Glutamatergic neuron (in vitro differentiated cells): ENCODE measurements at regions not wholly inside any gene's neighbourhood (a gene's known extent, or its start where the extent isn't known, plus 50 kb on each side); places are given as distances from the start of the nearest gene placed in this dataset.

Experiments used
- DNase-seq: peaks from one replicate; pipeline ENCODE4 v3.0.0; 2022
- H3K27ac Mint-ChIP-seq: one replicate; pipeline ENCODE4 v1.8.0; 2020; ENCODE audit warnings: mild to moderate bottlenecking, mixed read lengths, inconsistent platforms; ENCODE audit not compliant: unreplicated experiment
- H3K27me3 Mint-ChIP-seq: one replicate; pipeline ENCODE4 v1.8.0; 2020; ENCODE audit warnings: mild to moderate bottlenecking, moderate library complexity, mixed read lengths, inconsistent platforms; ENCODE audit not compliant: unreplicated experiment
- H3K36me3 Mint-ChIP-seq: one replicate; pipeline ENCODE4 v1.8.0; 2020; ENCODE audit warnings: mild to moderate bottlenecking, mixed read lengths, inconsistent platforms; ENCODE audit not compliant: unreplicated experiment
- H3K4me1 Mint-ChIP-seq: one replicate; pipeline ENCODE4 v1.8.0; 2020; ENCODE audit warnings: mild to moderate bottlenecking, low read depth, mixed read lengths, inconsistent platforms; ENCODE audit not compliant: unreplicated experiment
- H3K4me3 Mint-ChIP-seq: one replicate; pipeline ENCODE4 v1.8.0; 2020; ENCODE audit warnings: mild to moderate bottlenecking, mixed read lengths, inconsistent platforms; ENCODE audit not compliant: unreplicated experiment
- H3K9me3 Mint-ChIP-seq: one replicate; pipeline ENCODE4 v1.8.0; 2020; ENCODE audit warnings: mild to moderate bottlenecking, moderate library complexity, mixed read lengths, inconsistent platforms; ENCODE audit not compliant: unreplicated experiment
- TF ChIP-seq, protein P1 (sequence below): fragments of 200-600 bp; sonication (generic); IDR thresholded peaks from one replicate; pipeline ENCODE4 v1.5.0; 2021; ENCODE audit not compliant: partially characterized antibody, unreplicated experiment

DNA sequence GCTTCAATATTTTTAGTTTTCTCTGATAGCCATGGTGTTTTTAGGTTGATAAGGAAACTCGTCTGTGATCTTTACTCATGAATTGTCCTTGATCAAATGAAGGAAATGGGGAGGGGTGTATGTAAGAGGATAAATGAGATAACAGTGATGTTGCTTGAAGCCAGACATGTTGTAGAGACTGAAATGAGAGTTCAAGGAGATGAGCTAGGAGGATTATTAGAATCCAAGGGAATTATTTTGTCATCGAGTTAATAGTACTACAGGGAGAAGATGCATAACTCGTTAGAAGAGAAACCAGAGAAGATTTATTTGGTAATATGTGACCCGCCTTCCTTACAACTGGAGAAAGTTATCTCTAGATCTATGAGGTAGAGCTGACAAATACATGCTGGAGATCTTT is 371.3 kb upstream of the DDHD1 start:
- Mint-ChIP-seq H3K36me3 (no peaks in the 10 kb centered on the region), H3K4me1 (no peaks in the 10 kb centered on the region)

DNA sequence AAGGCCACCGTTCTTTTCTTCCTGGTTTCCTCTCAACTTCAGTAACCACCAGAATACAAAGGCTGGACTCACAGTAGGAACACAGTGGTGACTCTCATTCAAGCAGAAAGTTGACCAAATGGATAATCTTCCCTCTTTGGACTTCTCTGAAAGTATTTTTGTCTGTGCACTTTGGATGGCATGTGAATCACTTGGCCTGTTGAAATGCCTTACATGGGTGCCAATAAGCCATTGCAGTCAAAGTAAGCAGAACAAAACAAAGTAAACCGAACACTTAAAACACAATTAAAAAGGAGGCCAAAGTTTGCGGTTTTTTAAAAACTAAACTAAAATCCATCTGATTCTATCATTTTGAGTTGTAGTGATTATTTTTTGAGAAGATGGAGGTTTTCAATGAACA is 370.1 kb upstream of the DDHD1 start:
- Mint-ChIP-seq H3K27ac (no peak overlapping the region), H3K36me3 (no peaks in the 10 kb centered on the region), H3K27me3 (peaks cover 1% of the 10 kb centered on the region), H3K4me1 (no peaks in the 10 kb centered on the region), H3K4me3 (no peak overlapping the region), H3K9me3 (no peaks in the 10 kb centered on the region)
- TF ChIP-seq, protein P1, sequence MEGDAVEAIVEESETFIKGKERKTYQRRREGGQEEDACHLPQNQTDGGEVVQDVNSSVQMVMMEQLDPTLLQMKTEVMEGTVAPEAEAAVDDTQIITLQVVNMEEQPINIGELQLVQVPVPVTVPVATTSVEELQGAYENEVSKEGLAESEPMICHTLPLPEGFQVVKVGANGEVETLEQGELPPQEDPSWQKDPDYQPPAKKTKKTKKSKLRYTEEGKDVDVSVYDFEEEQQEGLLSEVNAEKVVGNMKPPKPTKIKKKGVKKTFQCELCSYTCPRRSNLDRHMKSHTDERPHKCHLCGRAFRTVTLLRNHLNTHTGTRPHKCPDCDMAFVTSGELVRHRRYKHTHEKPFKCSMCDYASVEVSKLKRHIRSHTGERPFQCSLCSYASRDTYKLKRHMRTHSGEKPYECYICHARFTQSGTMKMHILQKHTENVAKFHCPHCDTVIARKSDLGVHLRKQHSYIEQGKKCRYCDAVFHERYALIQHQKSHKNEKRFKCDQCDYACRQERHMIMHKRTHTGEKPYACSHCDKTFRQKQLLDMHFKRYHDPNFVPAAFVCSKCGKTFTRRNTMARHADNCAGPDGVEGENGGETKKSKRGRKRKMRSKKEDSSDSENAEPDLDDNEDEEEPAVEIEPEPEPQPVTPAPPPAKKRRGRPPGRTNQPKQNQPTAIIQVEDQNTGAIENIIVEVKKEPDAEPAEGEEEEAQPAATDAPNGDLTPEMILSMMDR = no peak
- DNase-seq = no peak

More for the DNA sequence above, 371.3 kb upstream of the DDHD1 start:
- no peaks in the 10 kb centered on the region for H3K9me3 Mint-ChIP-seq
- H3K27me3 Mint-ChIP-seq = peaks cover 1% of the 10 kb centered on the region
- no peak overlapping the region for H3K4me3 Mint-ChIP-seq
- no peak overlapping the region for H3K27ac Mint-ChIP-seq
- TF ChIP-seq, protein P1 = no peak
- DNase-seq = no peak

DNA sequence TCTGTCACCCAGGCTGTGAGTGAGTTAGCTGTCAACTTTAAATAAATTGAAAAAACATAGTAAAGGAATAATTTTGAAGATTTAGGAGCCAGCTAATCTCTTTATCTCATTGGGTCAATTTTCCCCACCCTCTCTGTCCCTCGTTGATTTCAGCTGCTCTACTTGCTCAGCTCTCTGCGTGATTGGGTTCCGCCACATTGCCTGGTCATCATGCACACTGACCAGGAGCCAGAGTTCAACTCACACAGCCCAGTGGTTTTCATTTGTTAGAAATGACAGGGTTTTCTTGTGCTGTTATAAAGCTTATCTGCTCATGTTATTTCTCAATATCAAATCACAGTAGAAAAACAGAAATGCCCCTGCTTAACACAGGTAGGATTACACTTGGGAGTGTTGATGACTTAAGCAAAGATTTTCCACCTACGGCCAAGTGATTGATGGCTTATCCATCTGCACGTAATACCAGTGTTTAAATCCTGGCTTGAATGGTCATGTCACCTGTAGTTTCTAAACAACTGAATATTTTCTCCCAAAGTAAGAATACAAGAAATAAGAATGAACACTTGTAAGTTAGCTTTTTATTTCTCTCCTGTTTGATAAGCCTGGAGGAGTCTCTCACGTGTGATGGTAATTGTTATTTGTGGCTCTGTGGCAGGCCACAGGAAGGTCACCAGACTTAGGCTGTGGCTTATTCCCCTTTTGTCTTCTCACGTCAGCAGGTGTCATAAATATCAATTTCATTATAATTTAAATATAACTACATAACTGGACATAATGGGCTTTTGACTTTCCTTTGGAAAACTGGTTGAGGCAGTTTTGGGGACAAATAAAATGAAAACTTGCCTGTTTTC is 367.2 kb upstream of the DDHD1 start:
- no peak for DNase-seq
- H3K4me1 Mint-ChIP-seq = no peaks in the 10 kb centered on the region
- no peak overlapping the region for H3K4me3 Mint-ChIP-seq
- H3K36me3 Mint-ChIP-seq = no peaks in the 10 kb centered on the region
- H3K9me3 Mint-ChIP-seq = no peaks in the 10 kb centered on the region
- peaks cover 1% of the 10 kb centered on the region for H3K27me3 Mint-ChIP-seq
- H3K27ac Mint-ChIP-seq = no peak overlapping the region
- TF ChIP-seq, protein P1 = no peak

DNA sequence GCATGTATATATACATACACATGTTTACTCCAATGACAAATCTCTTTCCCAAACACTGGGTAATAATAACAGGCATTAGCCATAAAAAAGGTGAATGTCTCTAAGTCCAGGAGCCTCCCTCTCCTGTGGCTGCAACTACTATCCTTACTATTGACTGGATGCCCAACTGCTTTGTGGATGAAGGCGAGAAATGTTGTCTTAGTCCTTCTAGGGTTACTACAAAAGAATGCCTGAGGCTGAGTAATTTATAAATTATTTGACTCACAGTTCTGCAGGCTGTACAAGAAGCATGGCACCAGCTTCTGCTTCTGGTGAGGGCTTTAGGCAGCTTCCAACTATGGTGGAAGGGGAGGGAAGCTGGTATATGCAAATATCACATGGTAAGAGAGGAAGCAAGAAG is 366.0 kb upstream of the DDHD1 start:
- no peak for DNase-seq
- TF ChIP-seq, protein P1 = no peak
- Mint-ChIP-seq H3K36me3 (no peaks in the 10 kb centered on the region), H3K9me3 (no peaks in the 10 kb centered on the region), H3K4me1 (no peaks in the 10 kb centered on the region), H3K27ac (no peak overlapping the region), H3K4me3 (no peak overlapping the region), H3K27me3 (no peaks in the 10 kb centered on the region)

DNA sequence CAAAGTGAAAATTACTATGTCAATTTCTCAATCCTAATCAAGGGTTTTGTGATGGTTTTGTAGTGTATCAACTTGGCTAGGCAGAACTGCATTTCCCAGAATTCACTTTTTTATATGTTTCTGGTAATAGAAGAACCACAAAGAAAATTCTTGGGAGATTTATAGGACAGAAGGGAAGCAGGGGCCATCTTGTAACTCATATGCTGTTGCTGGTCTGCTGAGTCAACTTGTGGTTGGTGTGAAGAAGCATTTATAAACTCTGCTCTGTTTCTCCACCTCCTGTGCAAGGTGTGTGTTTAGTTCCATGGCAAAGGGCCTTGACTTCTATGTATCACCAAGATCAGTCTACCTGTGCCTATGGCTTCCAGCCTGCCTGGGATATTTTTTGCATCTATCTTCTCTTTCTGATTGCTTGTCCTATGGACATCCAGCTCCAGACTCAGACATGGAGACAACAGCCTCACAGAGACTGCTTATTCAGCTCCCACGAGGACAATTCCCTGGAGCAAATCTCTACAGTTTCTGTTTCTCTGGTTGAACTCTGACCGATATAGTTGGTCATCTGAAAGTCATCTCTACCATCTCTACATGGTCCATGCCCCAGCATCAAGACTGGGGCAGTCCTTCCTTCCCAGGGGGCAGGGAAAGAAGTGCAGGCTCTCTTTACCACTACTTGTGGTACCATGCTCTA is 364.3 kb upstream of the DDHD1 start:
- no peak for DNase-seq

More for the DNA sequence above, 364.3 kb upstream of the DDHD1 start:
- Mint-ChIP-seq H3K4me1 (no peaks in the 10 kb centered on the region), H3K27me3 (peaks cover 4% of the 10 kb centered on the region), H3K27ac (no peak overlapping the region), H3K4me3 (no peak overlapping the region), H3K36me3 (no peaks in the 10 kb centered on the region), H3K9me3 (no peaks in the 10 kb centered on the region)
- TF ChIP-seq, protein P1 = no peak
